ENCODE measurements at regions not wholly inside any gene's neighbourhood (a gene's known extent, or its start where the extent isn't known, plus 50 kb on each side); places are given as distances from the start of the nearest gene placed in this dataset.

DNA sequence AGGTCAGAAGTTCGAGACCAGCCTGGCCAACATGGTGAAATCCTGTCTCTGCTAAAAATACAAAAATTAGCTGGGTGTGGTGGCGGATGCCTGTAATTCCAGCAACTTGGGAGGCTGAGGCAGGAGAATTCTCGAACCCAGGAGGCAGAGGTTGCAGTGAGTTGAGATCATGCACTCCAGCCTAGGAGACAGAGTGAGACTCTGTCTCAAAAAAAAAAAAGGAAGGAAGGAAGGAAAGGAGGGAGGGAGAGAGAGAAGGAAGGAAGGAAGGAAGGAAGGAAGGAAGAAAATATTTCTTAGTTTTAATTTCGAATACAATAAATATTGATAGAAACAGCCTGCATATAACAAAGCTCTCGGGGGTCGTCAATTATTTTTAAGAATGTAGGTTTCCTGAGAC is 81.3 kb upstream of the HIVEP1 start (continued):
- TF ChIP-seq NKRF (IDR thresholded peaks at IDR 0.05; ENCODE audit: borderline replicate concordance): 0 out of 2 replicates have a peak, but pooled peaks have one; percentile 59
- peak; percentile 75 for TF ChIP-seq THRB (CRISPR knock-in tag; conservative IDR thresholded peaks at IDR 0.05)
- 0 out of 2 replicates have a peak, but pooled peaks have one; percentile 4 for TF ChIP-seq SP1 (CRISPR knock-in tag; IDR thresholded peaks at IDR 0.05)
- TF ChIP-seq, protein P1, sequence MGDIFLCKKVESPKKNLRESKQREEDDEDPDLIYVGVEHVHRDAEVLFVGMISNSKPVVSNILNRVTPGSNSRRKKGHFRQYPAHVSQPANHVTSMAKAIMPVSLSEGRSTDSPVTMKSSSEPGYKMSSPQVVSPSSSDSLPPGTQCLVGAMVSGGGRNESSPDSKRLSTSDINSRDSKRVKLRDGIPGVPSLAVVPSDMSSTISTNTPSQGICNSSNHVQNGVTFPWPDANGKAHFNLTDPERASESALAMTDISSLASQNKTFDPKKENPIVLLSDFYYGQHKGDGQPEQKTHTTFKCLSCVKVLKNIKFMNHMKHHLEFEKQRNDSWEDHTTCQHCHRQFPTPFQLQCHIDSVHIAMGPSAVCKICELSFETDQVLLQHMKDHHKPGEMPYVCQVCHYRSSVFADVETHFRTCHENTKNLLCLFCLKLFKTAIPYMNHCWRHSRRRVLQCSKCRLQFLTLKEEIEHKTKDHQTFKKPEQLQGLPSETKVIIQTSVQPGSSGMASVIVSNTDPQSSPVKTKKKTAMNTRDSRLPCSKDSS (IDR thresholded peaks at IDR 0.05; ENCODE audit: low read depth, partially characterized antibody): peak; percentile 33
- peak; percentile 90 for TF ChIP-seq BCOR (IDR thresholded peaks at IDR 0.05)
- peak in 1 of 2 experiments; percentile 80; a peak in 2 of 4 replicates for TF ChIP-seq CSDE1 (IDR thresholded peaks at IDR 0.05)
- peak; percentile 37; the same call in 1 of the 2 replicates for TF ChIP-seq ZBTB26 (CRISPR knock-in tag; IDR thresholded peaks at IDR 0.05)
- peak; percentile 86 for TF ChIP-seq ZNF512 (tag; IDR thresholded peaks at IDR 0.05)
- 0 out of 2 replicates have a peak, but pooled peaks have one; percentile 36 for TF ChIP-seq THRAP3 (IDR thresholded peaks at IDR 0.05; ENCODE audit: borderline replicate concordance)
- peak; percentile 50; the same call in 1 of the 2 replicates for TF ChIP-seq ZNF668 (CRISPR knock-in tag; IDR thresholded peaks at IDR 0.05)
- 0 out of 4 replicates have a peak, but pooled peaks of 1 of the 2 experiments have one; percentile 13 for TF ChIP-seq MCM7 (IDR thresholded peaks at IDR 0.05)
- peak; percentile 66; the same call in 1 of the 2 replicates for TF ChIP-seq MTA1 (IDR thresholded peaks at IDR 0.05; ENCODE audit: borderline replicate concordance)
- 0 out of 2 replicates have a peak, but pooled peaks have one; percentile 0 for TF ChIP-seq ELF1 (tag; IDR thresholded peaks at IDR 0.05)
- 0 out of 2 replicates have a peak, but pooled peaks have one; percentile 77 for TF ChIP-seq OTX1 (CRISPR knock-in tag; IDR thresholded peaks at IDR 0.05)
- TF ChIP-seq U2AF1 (optimal IDR thresholded peaks at IDR 0.05; ENCODE audit: low read depth, low read length): peak; percentile 65
- TF ChIP-seq CEBPB (tag; IDR thresholded peaks at IDR 0.05): 0 out of 2 replicates have a peak, but pooled peaks have one; percentile 20
- TF ChIP-seq ARID2 (IDR thresholded peaks at IDR 0.05): 0 out of 2 replicates have a peak, but pooled peaks have one; percentile 11
- peak; percentile 80; the same call in 1 of the 2 replicates for TF ChIP-seq ADNP (tag; IDR thresholded peaks at IDR 0.05)
- TF ChIP-seq, protein P2, sequence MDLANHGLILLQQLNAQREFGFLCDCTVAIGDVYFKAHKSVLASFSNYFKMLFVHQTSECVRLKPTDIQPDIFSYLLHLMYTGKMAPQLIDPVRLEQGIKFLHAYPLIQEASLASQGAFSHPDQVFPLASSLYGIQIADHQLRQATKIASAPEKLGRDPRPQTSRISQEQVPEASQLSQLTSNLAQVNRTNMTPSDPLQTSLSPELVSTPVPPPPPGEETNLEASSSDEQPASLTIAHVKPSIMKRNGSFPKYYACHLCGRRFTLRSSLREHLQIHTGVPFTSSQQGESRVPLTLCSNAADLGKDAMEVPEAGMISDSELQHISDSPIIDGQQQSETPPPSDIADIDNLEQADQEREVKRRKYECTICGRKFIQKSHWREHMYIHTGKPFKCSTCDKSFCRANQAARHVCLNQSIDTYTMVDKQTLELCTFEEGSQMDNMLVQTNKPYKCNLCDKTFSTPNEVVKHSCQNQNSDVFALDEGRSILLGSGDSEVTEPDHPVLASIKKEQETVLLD (IDR thresholded peaks at IDR 0.05): 0 out of 2 replicates have a peak, but pooled peaks have one; percentile 59
- TF ChIP-seq ZNF644 (tag; IDR thresholded peaks at IDR 0.05; ENCODE audit: low read depth): peak; percentile 18; the same call in 1 of the 2 replicates

Measured in K562 (cell line).